Suprapubic skin (tissue), 4 donors: ENCODE measurements at regions not wholly inside any gene's neighbourhood (a gene's known extent, or its start where the extent isn't known, plus 50 kb on each side); places are given as distances from the start of the nearest gene placed in this dataset.
A peak's percentile ranks its signal among the peaks of the same experiment; 100 is the strongest.

ENCODE experiments used
- DNase-seq, 2 donors: peaks; one replicate each; pipeline ENCODE4 v3.0.0-alpha.2; 2019; ENCODE audit warnings: low spot score in 2 of 2
- H3K27ac ChIP-seq: fragments of 200-600 bp; sonication (generic); one replicate; pipeline ENCODE4 v1.5.1; 2019
- H3K27me3 ChIP-seq: fragments of 200-600 bp; sonication (generic); one replicate; pipeline ENCODE4 v1.5.1; 2019
- H3K36me3 ChIP-seq: fragments of 200-600 bp; sonication (generic); one replicate; pipeline ENCODE4 v1.5.1; 2019
- H3K4me1 ChIP-seq: fragments of 200-600 bp; sonication (generic); one replicate; pipeline ENCODE4 v1.5.1; 2019
- H3K4me3 ChIP-seq: fragments of 200-600 bp; sonication (generic); one replicate; pipeline ENCODE4 v1.5.1; 2019; ENCODE audit warnings: mild to moderate bottlenecking
- H3K9me3 ChIP-seq: fragments of 200-600 bp; sonication (generic); one replicate; pipeline ENCODE4 v1.5.1; 2019
- EP300 ChIP-seq: sonication (generic); formaldehyde crosslinking; IDR thresholded peaks from one replicate; pipeline ENCODE4 v1.6.1; 2017; ENCODE audit warnings: antibody characterized with exemption
- POLR2A ChIP-seq, 2 donors: fragments of 450-650 bp; IDR thresholded peaks; one replicate each; pipeline ENCODE4 v1.6.1; 2017; ENCODE audit warnings: antibody characterized with exemption in 2 of 2, mild to moderate bottlenecking in 2 of 2, moderate library complexity in 2 of 2
- POLR2AphosphoS5 ChIP-seq, 3 donors: sonication (generic); formaldehyde crosslinking; IDR thresholded peaks; one replicate each; pipeline ENCODE4 v1.6.1; 2017; ENCODE audit warnings: antibody characterized with exemption in 3 of 3
- WGBS: methylation state at CpG from one replicate; pipeline ENCODE4 v1.1.5; 2018; 5-methylcytosine and 5-hydroxymethylcytosine counted together
- TF ChIP-seq, protein P1 (sequence below), 2 donors: fragments of 200-600 bp in 1 of 2; fragments of 450-650 bp in 1 of 2; sonication (generic) in 1 of 2; IDR thresholded peaks; one replicate each; pipeline ENCODE4 v1.5.1; 2016 to 2019; ENCODE audit warnings: antibody characterized with exemption in 2 of 2, mild to moderate bottlenecking in 1 of 2, moderate library complexity in 1 of 2

DNA sequence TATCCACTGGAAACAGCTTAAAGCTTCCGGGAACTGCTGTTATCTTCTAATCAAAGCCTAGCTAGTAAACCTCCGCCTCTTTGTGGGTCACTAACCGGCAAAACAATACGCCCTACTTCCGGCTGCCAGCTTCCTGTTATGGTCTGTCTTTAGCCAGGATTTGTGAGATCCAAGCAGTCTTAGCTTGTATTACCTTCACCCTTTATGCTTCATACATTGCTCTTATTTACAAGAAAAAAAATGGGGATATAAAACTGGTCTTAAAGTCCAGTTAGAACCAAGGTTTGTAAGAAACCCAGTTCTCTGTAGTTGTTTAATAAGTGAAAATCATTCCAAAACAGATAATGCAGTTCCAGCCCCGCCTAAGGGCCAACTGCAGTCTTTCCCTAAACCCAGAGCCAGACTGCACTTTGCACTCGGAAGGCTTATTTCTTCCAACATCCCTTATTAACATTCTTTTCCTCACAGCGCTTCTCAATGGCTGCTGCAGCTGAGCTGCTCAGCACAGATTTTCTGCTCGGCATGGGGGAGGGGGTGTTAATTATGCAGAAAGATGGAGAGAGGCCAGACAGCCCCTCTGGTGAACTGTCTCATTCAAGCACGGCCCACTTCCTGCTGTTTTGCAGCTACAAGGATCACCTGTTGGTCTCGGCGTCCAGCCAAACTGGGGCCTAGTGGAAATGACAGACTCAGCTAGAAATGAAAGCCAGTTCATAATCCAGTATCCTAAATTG lies 368.4 kb downstream of the KLF12 start:
- Histone ChIP-seq H3K4me3 (peak overlapping the region; percentile 7), H3K4me1 (peaks cover 23% of the 10 kb centered on the region), H3K9me3 (no peaks in the 10 kb centered on the region), H3K36me3 (no peaks in the 10 kb centered on the region), H3K27ac (peak overlapping the region; percentile 19), H3K27me3 (no peaks in the 10 kb centered on the region)
- DNase-seq = peak in 1 of 2 donors; percentile 65
- TF ChIP-seq POLR2A (IDR thresholded peaks at IDR 0.05) = no peak
- TF ChIP-seq POLR2AphosphoS5 (IDR thresholded peaks at IDR 0.05) = no peak
- TF ChIP-seq EP300 = no peak
- TF ChIP-seq, protein P1, sequence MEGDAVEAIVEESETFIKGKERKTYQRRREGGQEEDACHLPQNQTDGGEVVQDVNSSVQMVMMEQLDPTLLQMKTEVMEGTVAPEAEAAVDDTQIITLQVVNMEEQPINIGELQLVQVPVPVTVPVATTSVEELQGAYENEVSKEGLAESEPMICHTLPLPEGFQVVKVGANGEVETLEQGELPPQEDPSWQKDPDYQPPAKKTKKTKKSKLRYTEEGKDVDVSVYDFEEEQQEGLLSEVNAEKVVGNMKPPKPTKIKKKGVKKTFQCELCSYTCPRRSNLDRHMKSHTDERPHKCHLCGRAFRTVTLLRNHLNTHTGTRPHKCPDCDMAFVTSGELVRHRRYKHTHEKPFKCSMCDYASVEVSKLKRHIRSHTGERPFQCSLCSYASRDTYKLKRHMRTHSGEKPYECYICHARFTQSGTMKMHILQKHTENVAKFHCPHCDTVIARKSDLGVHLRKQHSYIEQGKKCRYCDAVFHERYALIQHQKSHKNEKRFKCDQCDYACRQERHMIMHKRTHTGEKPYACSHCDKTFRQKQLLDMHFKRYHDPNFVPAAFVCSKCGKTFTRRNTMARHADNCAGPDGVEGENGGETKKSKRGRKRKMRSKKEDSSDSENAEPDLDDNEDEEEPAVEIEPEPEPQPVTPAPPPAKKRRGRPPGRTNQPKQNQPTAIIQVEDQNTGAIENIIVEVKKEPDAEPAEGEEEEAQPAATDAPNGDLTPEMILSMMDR (IDR thresholded peaks at IDR 0.05) = no peak
- WGBS = 11% methylated on average over 12 of the region's 12 CpGs

DNA sequence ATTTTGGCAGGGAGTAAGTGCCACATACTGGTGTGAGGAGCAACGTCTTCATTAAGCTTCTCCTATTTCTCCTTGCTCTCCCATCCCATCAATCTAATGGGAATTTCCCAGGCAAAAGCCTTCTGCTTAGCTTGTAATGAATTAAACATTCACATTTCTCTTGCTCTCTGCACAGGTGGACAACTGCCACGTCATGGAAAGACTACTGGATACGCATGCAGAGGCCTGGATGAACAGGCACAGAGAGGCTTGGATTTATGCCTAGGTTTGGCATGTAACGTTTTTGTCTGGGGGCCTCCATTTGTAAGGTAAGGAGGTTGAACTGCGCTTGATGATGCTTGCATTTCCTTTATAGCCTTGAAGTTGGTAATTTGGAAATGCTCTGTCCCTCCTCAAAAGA lies 374.8 kb downstream of the KLF12 start:
- Histone ChIP-seq H3K36me3 (no peaks in the 10 kb centered on the region), H3K4me3 (no peak overlapping the region), H3K27ac (no peak overlapping the region), H3K4me1 (no peaks in the 10 kb centered on the region), H3K27me3 (no peaks in the 10 kb centered on the region), H3K9me3 (no peaks in the 10 kb centered on the region)
- no peak for DNase-seq
- TF ChIP-seq, protein P1 (IDR thresholded peaks at IDR 0.05) = no peak
- TF ChIP-seq EP300 (no peak), POLR2A (IDR thresholded peaks at IDR 0.05) (no peak), POLR2AphosphoS5 (IDR thresholded peaks at IDR 0.05) (no peak)
- WGBS = 77% methylated on average over 5 of the region's 5 CpGs

GRCh38 chr13:73757481-73758233 lies 376.5 kb downstream of the KLF12 start:
- no peak for DNase-seq
- no peak overlapping the region for H3K4me3 ChIP-seq
- 63% methylated on average over 2 of the region's 2 CpGs for WGBS
- no peaks in the 10 kb centered on the region for H3K27me3 ChIP-seq
- TF ChIP-seq POLR2AphosphoS5 (IDR thresholded peaks at IDR 0.05) (no peak), POLR2A (IDR thresholded peaks at IDR 0.05) (no peak), EP300 (no peak)
- TF ChIP-seq, protein P1 (IDR thresholded peaks at IDR 0.05) = no peak
- H3K36me3 ChIP-seq = no peaks in the 10 kb centered on the region
- H3K9me3 ChIP-seq = no peaks in the 10 kb centered on the region
- H3K27ac ChIP-seq = no peak overlapping the region
- H3K4me1 ChIP-seq = no peaks in the 10 kb centered on the region

GRCh38 chr13:73754727-73755292 lies 379.4 kb downstream of the KLF12 start:
- no peak overlapping the region for H3K4me3 ChIP-seq
- no peak for DNase-seq
- no peaks in the 10 kb centered on the region for H3K36me3 ChIP-seq
- H3K9me3 ChIP-seq = no peaks in the 10 kb centered on the region
- no peak overlapping the region for H3K27ac ChIP-seq
- 59% methylated on average over 3 of the region's 3 CpGs for WGBS
- TF ChIP-seq EP300 = no peak
- no peak for TF ChIP-seq POLR2AphosphoS5 (IDR thresholded peaks at IDR 0.05)
- TF ChIP-seq POLR2A (IDR thresholded peaks at IDR 0.05) = no peak
- TF ChIP-seq, protein P1 (IDR thresholded peaks at IDR 0.05) = peak; percentile 32 to 51
- no peaks in the 10 kb centered on the region for H3K4me1 ChIP-seq
- H3K27me3 ChIP-seq = no peaks in the 10 kb centered on the region

GRCh38 chr13:73754241-73754640 lies 380.0 kb downstream of the KLF12 start:
- Histone ChIP-seq H3K4me3 (no peak overlapping the region), H3K4me1 (no peaks in the 10 kb centered on the region), H3K27ac (no peak overlapping the region), H3K36me3 (no peaks in the 10 kb centered on the region), H3K9me3 (no peaks in the 10 kb centered on the region), H3K27me3 (no peaks in the 10 kb centered on the region)
- WGBS = 51% methylated on average over 4 of the region's 4 CpGs
- TF ChIP-seq, protein P1 (IDR thresholded peaks at IDR 0.05) = no peak
- no peak for TF ChIP-seq POLR2A (IDR thresholded peaks at IDR 0.05)
- no peak for TF ChIP-seq POLR2AphosphoS5 (IDR thresholded peaks at IDR 0.05)
- TF ChIP-seq EP300 = no peak
- no peak for DNase-seq
